ENCODE measurements at regions not wholly inside any gene's neighbourhood (a gene's known extent, or its start where the extent isn't known, plus 50 kb on each side); places are given as distances from the start of the nearest gene placed in this dataset.

DNA sequence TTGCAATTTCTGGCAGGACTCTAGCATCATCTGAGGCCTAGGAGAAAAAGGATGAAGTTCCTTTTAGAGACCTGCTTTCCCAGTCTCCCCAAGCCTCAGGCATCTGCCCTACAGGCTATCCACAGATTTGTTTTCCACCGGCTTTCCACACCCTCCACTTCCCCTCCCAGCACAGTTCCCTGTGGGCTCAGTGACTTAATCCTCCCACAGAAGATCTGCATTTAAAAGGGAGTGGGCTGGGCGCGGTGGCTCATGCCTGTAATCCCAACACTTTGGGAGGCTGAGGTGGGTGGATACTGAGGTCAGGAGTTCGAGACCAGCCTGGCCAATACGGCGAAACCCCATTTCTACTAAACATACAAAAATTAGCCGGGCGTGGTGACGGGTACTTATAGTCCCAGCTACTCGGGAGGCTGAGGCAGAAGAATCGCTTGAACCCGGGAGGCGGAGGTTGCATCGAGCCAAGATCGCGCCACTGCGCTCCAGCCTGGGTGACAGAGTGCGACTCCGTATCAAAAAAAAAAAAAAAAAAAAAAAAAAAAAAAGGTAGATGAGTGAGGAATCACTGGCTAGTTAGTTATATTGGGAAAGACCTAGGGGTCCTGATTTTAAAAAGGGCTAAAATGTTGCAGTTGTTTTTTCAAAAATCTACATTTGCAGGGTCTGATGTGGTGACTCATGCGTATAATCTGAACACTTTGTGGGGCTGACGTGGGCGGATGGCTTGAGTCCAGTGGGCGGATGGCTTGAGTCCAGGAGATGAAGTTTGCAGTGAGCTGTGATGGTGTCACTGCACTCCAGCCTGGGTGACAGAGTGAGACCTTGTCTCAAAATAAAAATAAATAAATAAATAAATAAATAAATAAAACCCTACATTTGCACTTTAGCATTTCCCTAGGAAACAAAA is 119.5 kb downstream of the BAMBI start (continued):
- no peak for TF ChIP-seq ZBTB11 (tag by site-specific recombination; conservative IDR thresholded peaks at IDR 0.05; ENCODE audit: low read depth)
- no peak for TF ChIP-seq ZNF266 (tag by site-specific recombination; IDR thresholded peaks at IDR 0.05; ENCODE audit: low read depth)
- no peak for TF ChIP-seq ZBTB44 (tag by site-specific recombination; IDR thresholded peaks at IDR 0.05)
- TF ChIP-seq BCL11B (tag by site-specific recombination; IDR thresholded peaks at IDR 0.05; ENCODE audit: low read depth): no peak
- TF ChIP-seq, protein P1, sequence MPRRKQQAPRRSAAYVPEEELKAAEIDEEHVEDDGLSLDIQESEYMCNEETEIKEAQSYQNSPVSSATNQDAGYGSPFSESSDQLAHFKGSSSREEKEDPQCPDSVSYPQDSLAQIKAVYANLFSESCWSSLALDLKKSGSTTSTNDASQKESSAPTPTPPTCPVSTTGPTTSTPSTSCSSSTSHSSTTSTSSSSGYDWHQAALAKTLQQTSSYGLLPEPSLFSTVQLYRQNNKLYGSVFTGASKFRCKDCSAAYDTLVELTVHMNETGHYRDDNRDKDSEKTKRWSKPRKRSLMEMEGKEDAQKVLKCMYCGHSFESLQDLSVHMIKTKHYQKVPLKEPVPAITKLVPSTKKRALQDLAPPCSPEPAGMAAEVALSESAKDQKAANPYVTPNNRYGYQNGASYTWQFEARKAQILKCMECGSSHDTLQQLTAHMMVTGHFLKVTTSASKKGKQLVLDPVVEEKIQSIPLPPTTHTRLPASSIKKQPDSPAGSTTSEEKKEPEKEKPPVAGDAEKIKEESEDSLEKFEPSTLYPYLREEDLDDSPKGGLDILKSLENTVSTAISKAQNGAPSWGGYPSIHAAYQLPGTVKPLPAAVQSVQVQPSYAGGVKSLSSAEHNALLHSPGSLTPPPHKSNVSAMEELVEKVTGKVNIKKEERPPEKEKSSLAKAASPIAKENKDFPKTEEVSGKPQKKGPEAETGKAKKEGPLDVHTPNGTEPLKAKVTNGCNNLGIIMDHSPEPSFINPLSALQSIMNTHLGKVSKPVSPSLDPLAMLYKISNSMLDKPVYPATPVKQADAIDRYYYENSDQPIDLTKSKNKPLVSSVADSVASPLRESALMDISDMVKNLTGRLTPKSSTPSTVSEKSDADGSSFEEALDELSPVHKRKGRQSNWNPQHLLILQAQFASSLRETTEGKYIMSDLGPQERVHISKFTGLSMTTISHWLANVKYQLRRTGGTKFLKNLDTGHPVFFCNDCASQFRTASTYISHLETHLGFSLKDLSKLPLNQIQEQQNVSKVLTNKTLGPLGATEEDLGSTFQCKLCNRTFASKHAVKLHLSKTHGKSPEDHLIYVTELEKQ (tag by site-specific recombination; IDR thresholded peaks at IDR 0.05; ENCODE audit: borderline replicate concordance): no peak
- TF ChIP-seq, protein P2, sequence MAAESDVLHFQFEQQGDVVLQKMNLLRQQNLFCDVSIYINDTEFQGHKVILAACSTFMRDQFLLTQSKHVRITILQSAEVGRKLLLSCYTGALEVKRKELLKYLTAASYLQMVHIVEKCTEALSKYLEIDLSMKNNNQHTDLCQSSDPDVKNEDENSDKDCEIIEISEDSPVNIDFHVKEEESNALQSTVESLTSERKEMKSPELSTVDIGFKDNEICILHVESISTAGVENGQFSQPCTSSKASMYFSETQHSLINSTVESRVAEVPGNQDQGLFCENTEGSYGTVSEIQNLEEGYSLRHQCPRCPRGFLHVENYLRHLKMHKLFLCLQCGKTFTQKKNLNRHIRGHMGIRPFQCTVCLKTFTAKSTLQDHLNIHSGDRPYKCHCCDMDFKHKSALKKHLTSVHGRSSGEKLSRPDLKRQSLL (tag by site-specific recombination; IDR thresholded peaks at IDR 0.05): no peak
- TF ChIP-seq EGR2 (tag by site-specific recombination; IDR thresholded peaks at IDR 0.05; ENCODE audit: low read depth): peak; percentile 87
- peak; percentile 53; the same call in 1 of the 2 replicates for TF ChIP-seq KLF16 (tag by site-specific recombination; IDR thresholded peaks at IDR 0.05)
- TF ChIP-seq KLF9 (tag by site-specific recombination; IDR thresholded peaks at IDR 0.05; ENCODE audit: low read depth): no peak
- TF ChIP-seq ZNF423 (tag by site-specific recombination; IDR thresholded peaks at IDR 0.05): no peak
- TF ChIP-seq GLI4 (tag by site-specific recombination; IDR thresholded peaks at IDR 0.05): no peak
- TF ChIP-seq YY1 (tag by site-specific recombination; IDR thresholded peaks at IDR 0.05): no peak
- no peak for TF ChIP-seq GLI2 (tag by site-specific recombination; IDR thresholded peaks at IDR 0.05; ENCODE audit: borderline replicate concordance, low read depth)
- TF ChIP-seq ZNF335 (tag by site-specific recombination; conservative IDR thresholded peaks at IDR 0.05): no peak
- no peak for TF ChIP-seq ZNF341 (tag by site-specific recombination; IDR thresholded peaks at IDR 0.05; ENCODE audit: low read depth)
- no peak for TF ChIP-seq BCL6B (tag by site-specific recombination; IDR thresholded peaks at IDR 0.05)
- no peak for TF ChIP-seq KLF10 (tag by site-specific recombination; IDR thresholded peaks at IDR 0.05)
- no peak for TF ChIP-seq ZFP69B (tag by site-specific recombination; IDR thresholded peaks at IDR 0.05)
- no peak for TF ChIP-seq ZNF175 (tag by site-specific recombination; IDR thresholded peaks at IDR 0.05)
- TF ChIP-seq ZNF501 (tag by site-specific recombination; IDR thresholded peaks at IDR 0.05): no peak
- no peak for TF ChIP-seq ZNF530 (tag by site-specific recombination; IDR thresholded peaks at IDR 0.05; ENCODE audit: low read depth)
- TF ChIP-seq ZNF221 (tag by site-specific recombination; IDR thresholded peaks at IDR 0.05; ENCODE audit: borderline replicate concordance): no peak
- TF ChIP-seq, protein P3, sequence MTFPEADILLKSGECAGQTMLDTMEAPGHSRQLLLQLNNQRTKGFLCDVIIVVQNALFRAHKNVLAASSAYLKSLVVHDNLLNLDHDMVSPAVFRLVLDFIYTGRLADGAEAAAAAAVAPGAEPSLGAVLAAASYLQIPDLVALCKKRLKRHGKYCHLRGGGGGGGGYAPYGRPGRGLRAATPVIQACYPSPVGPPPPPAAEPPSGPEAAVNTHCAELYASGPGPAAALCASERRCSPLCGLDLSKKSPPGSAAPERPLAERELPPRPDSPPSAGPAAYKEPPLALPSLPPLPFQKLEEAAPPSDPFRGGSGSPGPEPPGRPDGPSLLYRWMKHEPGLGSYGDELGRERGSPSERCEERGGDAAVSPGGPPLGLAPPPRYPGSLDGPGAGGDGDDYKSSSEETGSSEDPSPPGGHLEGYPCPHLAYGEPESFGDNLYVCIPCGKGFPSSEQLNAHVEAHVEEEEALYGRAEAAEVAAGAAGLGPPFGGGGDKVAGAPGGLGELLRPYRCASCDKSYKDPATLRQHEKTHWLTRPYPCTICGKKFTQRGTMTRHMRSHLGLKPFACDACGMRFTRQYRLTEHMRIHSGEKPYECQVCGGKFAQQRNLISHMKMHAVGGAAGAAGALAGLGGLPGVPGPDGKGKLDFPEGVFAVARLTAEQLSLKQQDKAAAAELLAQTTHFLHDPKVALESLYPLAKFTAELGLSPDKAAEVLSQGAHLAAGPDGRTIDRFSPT (tag by site-specific recombination; IDR thresholded peaks at IDR 0.05): no peak
- no peak for TF ChIP-seq ZNF596 (tag by site-specific recombination; IDR thresholded peaks at IDR 0.05)
- no peak for TF ChIP-seq ZNF133 (tag by site-specific recombination; IDR thresholded peaks at IDR 0.05)
- no peak for TF ChIP-seq ZNF324 (tag by site-specific recombination; IDR thresholded peaks at IDR 0.05)
